SU-DHL-6 (cell line): ENCODE measurements at regions not wholly inside any gene's neighbourhood (a gene's known extent, or its start where the extent isn't known, plus 50 kb on each side); places are given as distances from the start of the nearest gene placed in this dataset.

Experiments
- CTCF ChIP-seq: fragments of 200-600 bp; sonication (generic); IDR thresholded peaks from one replicate; pipeline ENCODE4 v1.5.1; 2017; ENCODE audit warnings: antibody characterized with exemption, mild to moderate bottlenecking, low read length, moderate library complexity; ENCODE audit not compliant: insufficient read depth, poor library complexity, severe bottlenecking
- EZH2phosphoT487 ChIP-seq: fragments of 200-600 bp; sonication (generic), shearing (Covaris generic); conservative IDR thresholded peaks from 2 replicates; pipeline ENCODE4 v1.6.1; 2018; ENCODE audit warnings: mild to moderate bottlenecking, antibody characterized with exemption, low read length, moderate library complexity, mixed read lengths

- no peak for TF ChIP-seq CTCF
- TF ChIP-seq EZH2phosphoT487, result no peak
These were observed 138.0 kb upstream of the ANK3 start for GRCh38 chr10:60527676-60528075.
